HG03159 (cell line): ENCODE measurements at regions not wholly inside any gene's neighbourhood (a gene's known extent, or its start where the extent isn't known, plus 50 kb on each side); places are given as distances from the start of the nearest gene placed in this dataset.
"Not testable (repeated sequence)": the region's sequence is repeated elsewhere in the genome, so short reads cannot be mapped to it uniquely, and the experiment has no call there.

Experiments
- ATAC-seq: cut with Tn5 transposase; IDR thresholded peaks from one replicate; pipeline ENCODE4 v1.9.1; 2021; ENCODE audit warnings: mild to moderate bottlenecking, moderate library complexity; ENCODE audit not compliant: unreplicated experiment

- ATAC-seq: not testable (repeated sequence)
Observed at GRCh38 chr3:191078913-191079312, 120.1 kb upstream of the OSTN start.

GRCh38 chr3:191076903-191077552, 122.0 kb upstream of the OSTN start:
- no peak for ATAC-seq

DNA sequence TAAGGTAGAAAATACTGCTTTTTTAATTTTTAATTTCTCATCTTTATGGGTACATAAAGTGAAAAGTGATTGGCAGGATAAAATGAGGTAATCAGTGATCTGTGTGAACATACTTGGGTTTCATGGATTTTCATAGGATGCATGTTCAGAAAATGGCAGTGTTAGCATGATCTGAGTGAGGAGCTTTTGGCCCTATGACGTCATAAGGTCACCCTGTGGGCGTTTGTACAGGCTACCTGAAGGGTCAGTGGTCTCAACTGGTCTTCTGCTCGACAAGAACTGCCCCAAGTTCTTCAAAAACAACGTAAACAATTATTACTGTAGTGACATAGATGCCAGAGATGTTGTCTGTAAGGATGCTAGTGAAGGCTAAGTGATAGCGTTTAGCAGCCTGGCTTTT, 124.5 kb upstream of the OSTN start:
- ATAC-seq: no peak

GRCh38 chr3:191070762-191071403, 128.2 kb upstream of the OSTN start:
- no peak for ATAC-seq

GRCh38 chr3:191070201-191070600, 128.8 kb upstream of the OSTN start:
- no peak for ATAC-seq

GRCh38 chr3:191068946-191069813, 129.9 kb upstream of the OSTN start:
- ATAC-seq: no peak

DNA sequence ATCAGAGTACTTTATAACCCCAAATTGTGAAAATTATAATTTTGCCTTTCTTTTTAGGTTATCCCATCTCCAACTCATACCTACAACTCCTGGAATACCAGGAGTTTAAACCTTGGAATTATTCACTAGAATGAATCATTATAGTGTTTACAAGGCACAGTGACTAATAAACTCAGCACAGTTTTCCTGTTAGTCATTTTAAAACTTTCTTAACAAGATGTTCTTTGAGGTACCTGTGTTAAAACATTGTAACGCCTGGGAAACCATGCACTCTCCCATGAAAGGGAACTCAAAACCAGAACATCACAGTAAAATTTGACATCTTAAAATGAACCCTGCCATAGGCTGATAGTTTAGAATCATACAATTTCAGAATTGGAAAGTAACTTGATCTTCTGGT, 132.4 kb upstream of the OSTN start:
- no peak for ATAC-seq

GRCh38 chr3:191065181-191065805, 133.7 kb upstream of the OSTN start:
- ATAC-seq: no peak

DNA sequence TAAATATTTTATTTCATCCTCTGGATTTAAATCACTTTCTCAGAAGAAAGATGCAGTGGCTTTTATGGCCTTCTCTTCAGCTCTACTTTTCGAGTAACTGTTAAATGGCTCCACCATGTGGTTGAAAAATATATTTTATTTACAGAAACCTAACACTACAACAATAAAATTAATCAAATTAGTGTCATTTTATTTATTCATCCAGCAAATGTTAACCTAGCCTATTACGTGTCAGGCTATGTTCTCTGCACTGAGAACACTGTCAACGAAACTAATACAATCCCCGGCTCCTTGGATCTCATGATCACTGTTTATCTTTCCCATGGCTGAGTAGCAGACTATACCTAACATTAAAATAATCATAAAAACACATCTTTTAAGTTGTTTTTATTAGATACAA, 148.0 kb upstream of the OSTN start:
- peak; percentile 70 for ATAC-seq

GRCh38 chr3:191047930-191048329, 151.1 kb upstream of the OSTN start:
- ATAC-seq: no peak

DNA sequence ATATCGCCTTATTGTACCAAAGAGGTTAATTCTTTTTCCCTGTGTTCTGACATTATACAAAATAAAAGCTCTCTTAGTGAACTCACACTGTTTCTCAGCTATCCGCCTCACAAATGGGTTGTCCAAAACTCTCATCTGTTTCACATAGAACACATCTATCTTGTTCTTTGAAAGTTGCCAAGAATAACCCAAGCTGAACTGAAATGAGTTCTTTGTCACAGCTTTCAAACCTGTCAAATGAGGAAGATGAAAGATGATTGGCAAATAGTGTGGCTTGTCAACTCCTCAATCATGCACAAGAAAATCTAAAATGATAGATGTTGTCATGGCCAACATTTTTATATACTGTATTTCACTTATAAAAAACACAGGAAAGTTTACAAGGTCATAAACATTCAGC, 168.1 kb upstream of the OSTN start:
- ATAC-seq: no peak

- ATAC-seq: no peak
Observed at GRCh38 chr3:191030491-191030890, 168.0 kb upstream of the GMNC start.

- ATAC-seq: no peak
Observed at GRCh38 chr3:191026746-191027145, 164.3 kb upstream of the GMNC start.

DNA sequence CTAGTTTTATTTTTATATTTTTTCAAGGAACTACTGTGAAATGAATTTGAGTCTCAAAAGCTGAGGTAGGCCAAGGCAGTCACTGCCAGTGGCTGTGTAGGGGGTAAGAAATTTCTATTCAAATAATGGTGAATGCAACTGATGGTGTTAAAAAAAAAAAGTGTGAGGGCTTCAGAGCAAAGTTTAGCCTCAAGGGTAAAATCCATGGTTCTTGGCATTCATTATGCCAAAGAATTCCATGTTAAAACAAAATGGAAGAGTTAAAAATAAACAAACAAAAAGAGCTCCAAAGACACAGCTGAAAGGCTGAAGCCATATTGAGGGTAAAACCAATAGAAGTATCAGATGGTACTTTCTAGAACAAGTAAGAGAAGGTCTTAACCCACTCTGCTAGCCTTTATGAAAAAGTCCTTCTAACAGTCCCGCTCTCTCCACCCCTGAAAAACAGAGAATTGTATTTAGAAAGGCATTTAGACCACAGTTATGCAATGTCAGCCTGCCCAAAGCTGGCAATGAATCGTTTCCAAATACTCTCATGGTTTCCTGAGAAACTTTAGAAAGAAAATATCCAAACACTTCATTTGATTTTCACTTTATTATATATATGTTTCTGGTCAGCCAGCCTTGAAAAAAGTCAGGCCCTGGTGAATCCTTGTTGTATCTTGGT, 158.4 kb upstream of the GMNC start:
- no peak for ATAC-seq

- no peak for ATAC-seq
Observed at GRCh38 chr3:191019855-191020254, 157.4 kb upstream of the GMNC start.

DNA sequence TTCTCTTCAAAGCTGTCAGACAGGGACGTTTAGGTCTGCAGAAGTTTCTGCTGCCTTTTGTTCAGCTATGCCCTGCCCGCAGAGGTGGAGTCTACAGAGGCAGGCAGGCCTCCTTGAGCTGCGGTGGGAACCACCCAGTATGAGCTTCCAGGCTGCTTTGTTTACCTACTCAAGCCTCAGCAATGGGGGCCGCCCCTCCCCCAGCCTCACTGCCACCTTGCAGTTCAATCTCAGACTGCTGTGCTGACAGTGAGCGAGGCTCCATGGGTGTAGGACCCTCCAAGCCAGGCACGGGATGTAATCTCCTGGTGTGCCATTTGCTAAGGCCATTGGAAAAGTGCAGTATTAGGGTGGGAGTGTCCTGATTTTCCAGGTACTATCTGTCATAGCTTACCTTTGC, 153.5 kb upstream of the GMNC start:
- not testable (repeated sequence) for ATAC-seq

DNA sequence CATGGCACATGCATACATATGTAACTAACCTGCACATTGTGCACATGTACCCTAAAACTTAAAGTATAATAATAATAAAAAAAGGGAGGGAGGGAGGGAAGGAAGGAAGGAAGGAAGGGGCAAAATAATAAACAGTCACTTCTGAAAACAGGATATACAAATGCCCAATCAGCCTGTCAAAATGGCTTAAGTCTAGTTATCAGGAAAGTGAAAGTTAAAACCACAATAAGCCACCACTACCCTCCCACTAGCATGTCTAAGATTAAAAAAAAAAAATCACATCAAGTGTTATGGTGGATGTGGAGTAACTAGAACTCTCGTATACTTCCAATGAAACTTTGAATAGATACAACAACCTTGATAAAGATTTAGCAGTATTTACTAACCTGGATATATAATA, 145.6 kb upstream of the GMNC start:
- ATAC-seq: no peak

GRCh38 chr3:191005790-191006189, 143.3 kb upstream of the GMNC start:
- ATAC-seq: no peak

- ATAC-seq: no peak
Observed at GRCh38 chr3:191003742-191004141, 141.2 kb upstream of the GMNC start.

DNA sequence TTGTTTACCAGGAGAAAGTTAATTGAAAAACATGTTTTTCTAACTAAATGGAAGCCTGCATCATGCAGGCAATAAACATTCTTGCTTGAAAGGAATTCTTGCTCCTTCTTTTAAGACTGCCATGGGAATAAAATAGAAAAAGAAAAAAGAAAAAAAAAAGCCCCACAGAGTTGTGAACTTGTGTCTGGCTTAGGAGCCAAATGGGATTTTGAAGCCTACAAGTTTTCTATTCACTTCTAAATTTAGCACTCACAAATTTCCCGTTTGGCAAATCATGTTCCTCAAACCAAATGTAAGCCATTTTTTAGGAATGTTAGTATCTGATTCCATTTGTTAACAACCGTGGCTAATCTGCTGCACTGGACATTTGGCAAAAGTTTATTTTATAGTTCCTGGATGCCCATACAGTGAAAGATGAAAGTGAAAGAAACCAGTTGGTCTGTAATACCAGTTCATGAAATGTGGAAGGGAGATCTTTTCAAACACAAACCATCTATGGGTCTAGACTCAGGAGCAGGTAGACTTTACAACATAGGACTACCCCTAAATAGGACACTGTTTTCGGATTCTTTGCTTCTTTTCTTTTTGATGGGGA, 133.8 kb upstream of the GMNC start:
- ATAC-seq: no peak

DNA sequence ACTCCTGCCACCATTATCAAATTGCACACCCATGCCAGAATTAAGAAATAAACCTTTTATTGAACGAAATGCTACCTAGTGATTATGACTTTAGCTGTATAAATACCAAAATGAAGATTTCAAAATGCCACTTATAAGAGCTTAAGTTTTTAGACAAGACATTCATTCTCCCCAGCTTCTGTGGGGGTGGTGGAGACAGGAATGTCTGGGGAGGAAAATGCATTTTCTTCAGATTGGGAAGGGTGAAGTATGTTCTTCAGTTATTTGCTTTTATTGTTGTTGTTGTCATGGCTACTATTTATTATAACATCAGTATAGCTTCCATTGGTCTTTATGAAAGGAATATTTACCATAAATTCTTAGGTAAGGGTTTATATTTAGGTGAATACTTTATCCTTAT, 132.7 kb upstream of the GMNC start:
- ATAC-seq: no peak
